Fibroblast of skin of scalp (primary cell): ENCODE measurements at regions not wholly inside any gene's neighbourhood (a gene's known extent, or its start where the extent isn't known, plus 50 kb on each side); places are given as distances from the start of the nearest gene placed in this dataset.

Source experiments
- DNase-seq: peaks from one replicate; pipeline ENCODE4 v3.0.0-alpha.2; 2013

- DNase-seq: no peak
These were observed 188.9 kb upstream of the EOLA2 start for GRCh38 chrX:150127216-150127615.

- no peak for DNase-seq
These were observed 205.6 kb upstream of the EOLA2 start for GRCh38 chrX:150143721-150144440.

- DNase-seq: no peak
These were observed 208.1 kb upstream of the EOLA2 start for GRCh38 chrX:150146271-150146896.

- DNase-seq: peak; percentile 29
These were observed 210.7 kb upstream of the EOLA2 start for GRCh38 chrX:150148749-150149672.

GRCh38 chrX:150150076-150150779 is 211.9 kb upstream of the EOLA2 start:
- peak; percentile 19 for DNase-seq

- no peak for DNase-seq
These were observed 212.4 kb upstream of the MAMLD1 start for GRCh38 chrX:150150780-150151125.

GRCh38 chrX:150152036-150152435 is 211.1 kb upstream of the MAMLD1 start:
- no peak for DNase-seq

- no peak for DNase-seq
These were observed 210.6 kb upstream of the MAMLD1 start for GRCh38 chrX:150152546-150152945.

- peak; percentile 79 for DNase-seq
These were observed 207.6 kb upstream of the MAMLD1 start for GRCh38 chrX:150155436-150156035.

- DNase-seq: no peak
These were observed 206.5 kb upstream of the MAMLD1 start for GRCh38 chrX:150156615-150157014.

GRCh38 chrX:150157291-150157690 is 205.8 kb upstream of the MAMLD1 start:
- DNase-seq: no peak

GRCh38 chrX:150158554-150159332 is 204.4 kb upstream of the MAMLD1 start:
- no peak for DNase-seq

- no peak for DNase-seq
These were observed 203.6 kb upstream of the MAMLD1 start for GRCh38 chrX:150159537-150159936.

GRCh38 chrX:150160656-150161055 is 202.5 kb upstream of the MAMLD1 start:
- no peak for DNase-seq

- no peak for DNase-seq
These were observed 201.9 kb upstream of the MAMLD1 start for GRCh38 chrX:150161193-150161592.

GRCh38 chrX:150162141-150162540 is 201.0 kb upstream of the MAMLD1 start:
- no peak for DNase-seq

GRCh38 chrX:150163221-150163930 is 199.7 kb upstream of the MAMLD1 start:
- DNase-seq: peak; percentile 62

GRCh38 chrX:150163956-150164726 is 199.0 kb upstream of the MAMLD1 start:
- DNase-seq: no peak

- peak; percentile 63 for DNase-seq
These were observed 198.0 kb upstream of the MAMLD1 start for GRCh38 chrX:150164971-150165600.
